ENCODE measurements at regions not wholly inside any gene's neighbourhood (a gene's known extent, or its start where the extent isn't known, plus 50 kb on each side); places are given as distances from the start of the nearest gene placed in this dataset.

- TF ChIP-seq, protein P1, sequence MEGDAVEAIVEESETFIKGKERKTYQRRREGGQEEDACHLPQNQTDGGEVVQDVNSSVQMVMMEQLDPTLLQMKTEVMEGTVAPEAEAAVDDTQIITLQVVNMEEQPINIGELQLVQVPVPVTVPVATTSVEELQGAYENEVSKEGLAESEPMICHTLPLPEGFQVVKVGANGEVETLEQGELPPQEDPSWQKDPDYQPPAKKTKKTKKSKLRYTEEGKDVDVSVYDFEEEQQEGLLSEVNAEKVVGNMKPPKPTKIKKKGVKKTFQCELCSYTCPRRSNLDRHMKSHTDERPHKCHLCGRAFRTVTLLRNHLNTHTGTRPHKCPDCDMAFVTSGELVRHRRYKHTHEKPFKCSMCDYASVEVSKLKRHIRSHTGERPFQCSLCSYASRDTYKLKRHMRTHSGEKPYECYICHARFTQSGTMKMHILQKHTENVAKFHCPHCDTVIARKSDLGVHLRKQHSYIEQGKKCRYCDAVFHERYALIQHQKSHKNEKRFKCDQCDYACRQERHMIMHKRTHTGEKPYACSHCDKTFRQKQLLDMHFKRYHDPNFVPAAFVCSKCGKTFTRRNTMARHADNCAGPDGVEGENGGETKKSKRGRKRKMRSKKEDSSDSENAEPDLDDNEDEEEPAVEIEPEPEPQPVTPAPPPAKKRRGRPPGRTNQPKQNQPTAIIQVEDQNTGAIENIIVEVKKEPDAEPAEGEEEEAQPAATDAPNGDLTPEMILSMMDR (IDR thresholded peaks at IDR 0.05): no peak
- TF ChIP-seq POLR2A (IDR thresholded peaks at IDR 0.05): no peak
These were observed 100.2 kb downstream of the SEC61B start for GRCh38 chr9:99322299-99322698.

Data from thyroid gland (tissue), 4 donors.